OCI-LY3 (cell line): ENCODE measurements at regions not wholly inside any gene's neighbourhood (a gene's known extent, or its start where the extent isn't known, plus 50 kb on each side); places are given as distances from the start of the nearest gene placed in this dataset.

Source experiments
- EZH2phosphoT487 ChIP-seq: fragments of 200-600 bp; shearing (Covaris generic); IDR thresholded peaks from 2 replicates; pipeline ENCODE4 v1.6.1; 2018; ENCODE audit warnings: antibody characterized with exemption, mixed run types, low read depth
- TF ChIP-seq, protein P1 (sequence below): fragments of 200-600, 300-600 bp; sonication (generic); IDR thresholded peaks from 2 replicates; pipeline ENCODE4 v1.5.1; 2014; ENCODE audit warnings: antibody characterized with exemption, low read length, low read depth

DNA sequence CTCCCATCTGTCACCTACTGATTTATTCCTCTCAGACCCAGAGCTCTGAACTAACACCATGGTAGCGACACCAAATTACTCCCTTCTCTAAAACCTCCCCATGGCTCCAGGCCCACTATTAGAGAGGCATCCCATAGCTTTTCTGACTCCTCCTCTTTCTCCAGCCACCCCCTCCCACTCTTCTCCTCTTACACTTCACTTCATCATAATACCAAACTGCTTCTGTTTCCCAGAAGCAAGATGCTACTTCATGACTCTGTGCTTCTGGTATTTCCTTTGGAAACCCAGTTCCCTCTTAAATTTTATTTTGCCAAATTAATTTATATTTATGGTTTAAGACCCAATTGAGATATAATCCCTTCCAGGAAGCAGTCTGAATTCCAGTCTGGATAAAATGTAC lies 465.1 kb upstream of the PDZRN3 start:
- TF ChIP-seq, protein P1, sequence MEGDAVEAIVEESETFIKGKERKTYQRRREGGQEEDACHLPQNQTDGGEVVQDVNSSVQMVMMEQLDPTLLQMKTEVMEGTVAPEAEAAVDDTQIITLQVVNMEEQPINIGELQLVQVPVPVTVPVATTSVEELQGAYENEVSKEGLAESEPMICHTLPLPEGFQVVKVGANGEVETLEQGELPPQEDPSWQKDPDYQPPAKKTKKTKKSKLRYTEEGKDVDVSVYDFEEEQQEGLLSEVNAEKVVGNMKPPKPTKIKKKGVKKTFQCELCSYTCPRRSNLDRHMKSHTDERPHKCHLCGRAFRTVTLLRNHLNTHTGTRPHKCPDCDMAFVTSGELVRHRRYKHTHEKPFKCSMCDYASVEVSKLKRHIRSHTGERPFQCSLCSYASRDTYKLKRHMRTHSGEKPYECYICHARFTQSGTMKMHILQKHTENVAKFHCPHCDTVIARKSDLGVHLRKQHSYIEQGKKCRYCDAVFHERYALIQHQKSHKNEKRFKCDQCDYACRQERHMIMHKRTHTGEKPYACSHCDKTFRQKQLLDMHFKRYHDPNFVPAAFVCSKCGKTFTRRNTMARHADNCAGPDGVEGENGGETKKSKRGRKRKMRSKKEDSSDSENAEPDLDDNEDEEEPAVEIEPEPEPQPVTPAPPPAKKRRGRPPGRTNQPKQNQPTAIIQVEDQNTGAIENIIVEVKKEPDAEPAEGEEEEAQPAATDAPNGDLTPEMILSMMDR: no peak
- no peak for TF ChIP-seq EZH2phosphoT487
